Esophagus squamous epithelium (tissue), 4 donors: ENCODE measurements at regions not wholly inside any gene's neighbourhood (a gene's known extent, or its start where the extent isn't known, plus 50 kb on each side); places are given as distances from the start of the nearest gene placed in this dataset.
"Not testable (repeated sequence)": the region's sequence is repeated elsewhere in the genome, so short reads cannot be mapped to it uniquely, and the experiment has no call there.

ENCODE experiments used
- POLR2A ChIP-seq, 4 donors: fragments of 450-650 bp; IDR thresholded peaks; one replicate each; pipeline ENCODE4 v1.6.1; 2017; ENCODE audit warnings: antibody characterized with exemption in 4 of 4, mild to moderate bottlenecking in 4 of 4, moderate library complexity in 3 of 4
- TF ChIP-seq, protein P1 (sequence below), 6 experiments: fragments of 450-650 bp in 4 of 6; fragments of 200-600 bp in 2 of 6; sonication (generic) in 2 of 6; IDR thresholded peaks; one replicate each; pipeline ENCODE4 v1.5.1; 2016 to 2019; ENCODE audit warnings: antibody characterized with exemption in 6 of 6, mild to moderate bottlenecking in 4 of 6, moderate library complexity in 4 of 6

DNA sequence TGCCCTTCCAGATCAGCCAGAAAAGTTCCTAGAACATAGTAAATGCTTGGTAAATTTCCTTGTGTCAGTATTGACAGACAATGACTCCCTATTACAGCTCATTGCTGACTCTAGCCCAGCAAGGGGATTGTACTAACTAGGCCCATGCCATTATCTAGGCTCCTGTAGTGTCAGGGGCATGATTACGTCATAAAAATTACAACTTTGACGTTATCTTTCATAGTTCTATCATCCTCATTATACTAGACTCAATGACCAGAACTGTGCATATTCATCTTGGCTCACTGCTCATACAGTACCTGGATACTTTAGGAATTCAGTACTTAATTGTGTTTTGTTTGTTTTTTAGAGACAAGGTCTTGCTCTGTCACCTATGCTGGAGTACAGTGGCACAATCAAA is 118.7 kb downstream of the OR52B4 start:
- TF ChIP-seq, protein P1, sequence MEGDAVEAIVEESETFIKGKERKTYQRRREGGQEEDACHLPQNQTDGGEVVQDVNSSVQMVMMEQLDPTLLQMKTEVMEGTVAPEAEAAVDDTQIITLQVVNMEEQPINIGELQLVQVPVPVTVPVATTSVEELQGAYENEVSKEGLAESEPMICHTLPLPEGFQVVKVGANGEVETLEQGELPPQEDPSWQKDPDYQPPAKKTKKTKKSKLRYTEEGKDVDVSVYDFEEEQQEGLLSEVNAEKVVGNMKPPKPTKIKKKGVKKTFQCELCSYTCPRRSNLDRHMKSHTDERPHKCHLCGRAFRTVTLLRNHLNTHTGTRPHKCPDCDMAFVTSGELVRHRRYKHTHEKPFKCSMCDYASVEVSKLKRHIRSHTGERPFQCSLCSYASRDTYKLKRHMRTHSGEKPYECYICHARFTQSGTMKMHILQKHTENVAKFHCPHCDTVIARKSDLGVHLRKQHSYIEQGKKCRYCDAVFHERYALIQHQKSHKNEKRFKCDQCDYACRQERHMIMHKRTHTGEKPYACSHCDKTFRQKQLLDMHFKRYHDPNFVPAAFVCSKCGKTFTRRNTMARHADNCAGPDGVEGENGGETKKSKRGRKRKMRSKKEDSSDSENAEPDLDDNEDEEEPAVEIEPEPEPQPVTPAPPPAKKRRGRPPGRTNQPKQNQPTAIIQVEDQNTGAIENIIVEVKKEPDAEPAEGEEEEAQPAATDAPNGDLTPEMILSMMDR (IDR thresholded peaks at IDR 0.05): not testable (repeated sequence)
- TF ChIP-seq POLR2A (IDR thresholded peaks at IDR 0.05): not testable (repeated sequence)
